Stimulated activated CD4-positive, alpha-beta T cell treated with anti-CD3 and anti-CD28 coated beads, Interleukin-1b, Interleukin-23, amount 100 ng/mL, for 1 hour (primary cell): ENCODE measurements at regions not wholly inside any gene's neighbourhood (a gene's known extent, or its start where the extent isn't known, plus 50 kb on each side); places are given as distances from the start of the nearest gene placed in this dataset.

Experiments used
- DNase-seq, 2 donors: peaks; one replicate each; pipeline ENCODE4 v3.0.0-alpha.2; 2020; ENCODE audit warnings: low read depth in 2 of 2

GRCh38 chr2:144597894-144598593 is 78.1 kb upstream of the ZEB2 start:
- DNase-seq, result no peak

DNA sequence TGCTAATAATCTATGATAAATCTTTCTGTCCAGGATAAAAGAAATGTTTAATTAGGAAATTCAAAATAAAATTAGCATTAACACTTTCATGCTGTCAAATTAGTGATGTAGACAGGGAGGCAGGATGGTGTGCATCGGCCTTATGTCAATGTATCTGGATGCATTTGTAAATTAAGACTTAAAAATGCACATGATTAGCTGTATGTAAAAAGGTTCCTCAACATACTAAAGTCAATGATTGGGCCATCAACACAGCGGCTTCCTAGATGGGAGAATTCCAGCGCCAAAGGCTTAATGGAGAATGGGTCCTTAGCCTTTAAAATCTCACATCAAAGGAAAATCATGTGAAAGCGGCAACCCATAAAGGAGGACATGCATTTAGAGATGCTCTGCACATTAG is 77.5 kb upstream of the ZEB2 start:
- DNase-seq, result no peak

- no peak for DNase-seq
Observed at GRCh38 chr2:144596073-144596871, 76.4 kb upstream of the ZEB2 start.

DNA sequence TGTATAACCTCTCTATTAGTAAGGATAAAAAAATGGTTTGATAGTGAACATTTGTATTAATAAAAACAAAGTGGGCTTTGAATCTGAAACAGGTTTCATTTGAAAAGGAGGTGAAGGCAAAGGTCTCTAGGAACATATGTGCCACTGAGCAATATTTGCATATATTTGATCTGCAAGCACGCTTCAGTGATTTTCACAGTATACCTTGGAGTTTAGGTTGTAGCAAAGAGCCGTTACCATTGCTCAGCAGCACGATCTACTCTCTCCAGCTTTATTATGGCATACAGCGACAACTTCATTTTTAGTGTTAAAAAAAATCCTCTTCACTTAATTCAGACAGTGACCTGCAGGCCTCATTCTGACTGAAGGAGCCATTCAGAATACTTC is 75.8 kb upstream of the ZEB2 start:
- no peak for DNase-seq

DNA sequence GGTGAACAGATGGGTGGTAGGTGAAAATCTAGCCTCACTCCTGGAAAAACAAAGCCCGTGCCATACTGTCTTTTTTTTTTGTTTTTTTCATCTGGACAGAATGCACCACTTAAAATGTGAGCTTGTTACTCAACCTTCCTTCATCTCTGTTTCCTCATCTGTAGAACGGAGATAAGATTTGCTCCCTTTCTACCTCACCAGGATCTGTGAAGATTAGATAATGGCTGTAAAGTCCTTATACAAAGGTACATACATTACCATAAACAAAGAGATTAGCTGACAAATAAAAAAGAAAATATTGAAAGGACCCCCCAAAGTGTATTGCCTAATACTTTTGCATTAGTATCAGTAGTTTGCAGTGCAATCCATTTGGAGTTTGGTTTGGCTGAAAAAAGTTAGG is 75.4 kb upstream of the ZEB2 start:
- DNase-seq, result no peak

GRCh38 chr2:144593803-144594202 is 73.9 kb upstream of the ZEB2 start:
- no peak for DNase-seq

GRCh38 chr2:144592500-144593256 is 72.8 kb upstream of the ZEB2 start:
- DNase-seq, result no peak

- no peak for DNase-seq
Observed at GRCh38 chr2:144587306-144587705, 67.4 kb upstream of the ZEB2 start.

GRCh38 chr2:144586476-144586875 is 66.6 kb upstream of the ZEB2 start:
- no peak for DNase-seq

- no peak for DNase-seq
Observed at GRCh38 chr2:144583741-144584453, 64.0 kb upstream of the ZEB2 start.

GRCh38 chr2:144583381-144583729 is 63.4 kb upstream of the ZEB2 start:
- DNase-seq, result no peak

GRCh38 chr2:144582651-144583380 is 62.9 kb upstream of the ZEB2 start:
- no peak for DNase-seq

DNA sequence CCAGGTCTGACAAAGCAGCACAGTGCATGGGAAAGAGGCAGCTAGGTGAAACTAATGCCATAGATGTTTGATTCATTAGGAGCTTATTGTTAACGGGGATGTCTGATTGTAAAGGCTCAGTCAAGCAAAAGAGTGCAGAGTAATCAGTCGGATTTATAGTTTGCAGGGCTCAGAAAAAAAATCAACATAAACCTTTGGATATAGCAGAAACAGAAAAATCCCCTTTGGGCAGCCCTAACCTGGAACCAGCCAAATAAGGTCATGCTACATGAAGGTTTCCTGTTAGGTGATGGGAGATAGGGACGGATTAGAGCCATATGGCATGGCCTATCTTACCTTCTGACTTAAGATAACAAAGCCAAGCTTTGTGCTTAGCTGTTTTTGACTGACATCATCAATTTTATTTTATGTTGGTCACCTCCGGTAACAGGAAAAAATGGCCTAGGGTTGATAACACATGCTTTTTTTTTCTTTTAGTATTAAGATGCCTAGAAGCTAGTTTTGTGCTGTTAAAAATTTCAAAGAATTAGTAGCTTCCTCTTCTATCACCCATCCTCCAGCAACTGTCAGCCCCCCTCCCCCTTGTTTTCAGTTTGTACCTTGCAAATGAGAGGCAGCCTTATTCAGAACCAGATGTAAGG is 60.7 kb upstream of the ZEB2 start:
- no peak for DNase-seq

DNA sequence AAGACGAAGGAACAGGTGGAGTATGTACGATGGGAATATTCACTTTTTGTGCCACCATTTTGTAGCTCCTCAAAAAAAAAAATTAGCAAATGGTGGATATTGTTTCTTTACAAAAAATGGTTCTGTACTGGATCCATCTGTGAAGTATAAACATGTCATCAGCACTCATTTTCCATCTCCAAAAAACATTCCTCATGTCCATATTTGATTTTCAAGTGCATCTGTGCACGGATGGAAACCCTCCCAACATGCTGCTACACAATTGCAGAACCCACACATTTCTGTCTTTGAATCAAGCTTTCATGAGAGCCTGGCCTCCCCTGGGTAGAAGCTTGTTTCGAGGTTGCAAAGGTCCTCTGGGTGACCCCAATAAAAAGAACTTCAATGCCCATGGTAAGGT is 59.6 kb upstream of the ZEB2 start:
- DNase-seq, result no peak

DNA sequence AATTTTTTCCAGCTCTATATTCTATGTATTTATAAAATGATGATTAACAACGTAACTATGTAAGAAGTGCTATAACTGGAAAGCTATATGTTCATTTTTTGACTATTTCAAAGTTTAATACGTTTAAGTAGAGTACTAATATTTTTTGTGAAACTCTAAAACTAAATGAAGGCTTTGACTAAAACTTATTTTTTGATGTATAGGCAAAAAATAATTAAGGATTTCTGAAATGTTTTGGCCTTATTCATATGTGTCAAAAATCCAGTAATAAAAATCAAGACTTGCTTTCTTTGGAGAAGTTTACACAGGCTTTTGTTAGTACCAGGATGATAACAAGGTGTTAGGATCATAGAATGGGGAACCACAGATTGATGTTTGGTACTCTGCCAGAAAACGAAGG is 58.2 kb upstream of the ZEB2 start:
- DNase-seq, result no peak

GRCh38 chr2:144572977-144573376 is 53.1 kb upstream of the ZEB2 start:
- DNase-seq, result no peak

DNA sequence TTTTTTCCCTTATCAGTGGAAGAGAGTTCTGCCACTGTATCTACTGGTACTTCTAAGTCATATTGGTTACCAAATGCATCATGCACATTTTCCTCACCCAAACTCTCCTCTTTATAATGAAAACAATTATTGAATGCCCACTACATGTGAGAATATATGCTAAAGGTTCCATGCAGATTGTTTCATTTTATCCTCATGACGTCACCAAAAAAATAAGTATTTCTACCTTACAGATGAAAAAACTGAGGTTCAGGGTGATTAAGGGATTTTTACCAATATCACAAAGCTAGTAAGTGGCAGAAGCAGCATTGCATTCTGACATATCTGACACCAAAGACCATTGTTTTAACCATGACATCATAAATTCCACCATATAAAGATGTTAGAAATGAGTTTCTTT is 51.9 kb upstream of the ZEB2 start:
- no peak for DNase-seq

DNA sequence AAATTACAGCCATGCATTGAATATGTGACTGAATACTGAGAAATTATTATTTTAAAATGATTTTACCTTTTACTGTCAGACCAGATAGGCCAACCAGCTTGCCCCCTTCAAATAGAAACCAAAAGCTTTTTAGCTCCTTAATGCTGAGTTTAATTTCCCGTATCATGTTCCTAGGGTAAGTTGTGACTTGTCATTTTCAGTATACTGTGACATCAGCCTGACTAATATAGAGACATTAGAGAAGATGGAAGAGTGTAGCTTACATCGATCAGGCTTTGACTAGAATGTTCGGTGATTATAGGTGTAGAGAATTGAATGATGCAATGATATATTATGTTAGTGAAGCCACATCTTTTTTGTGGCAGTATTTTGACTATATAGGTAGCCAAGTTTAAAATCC is 50.6 kb upstream of the ZEB2 start:
- DNase-seq, result no peak
